HFF-Myc (cell line): ENCODE measurements at regions not wholly inside any gene's neighbourhood (a gene's known extent, or its start where the extent isn't known, plus 50 kb on each side); places are given as distances from the start of the nearest gene placed in this dataset.
A peak's percentile ranks its signal among the peaks of the same experiment; 100 is the strongest.
"Not testable (repeated sequence)": the region's sequence is repeated elsewhere in the genome, so short reads cannot be mapped to it uniquely, and the experiment has no call there.

Experiments used
- DNase-seq: peaks from one replicate; pipeline ENCODE4 v3.0.0-alpha.2; 2011; ENCODE audit warnings: low read depth; ENCODE audit errors: extremely low read depth
- H3K4me3 ChIP-seq: replicated peaks from 2 replicates; pipeline ENCODE4 v1.5.1; 2011; ENCODE audit warnings: low read depth, mild to moderate bottlenecking, control low read depth, low read length
- TF ChIP-seq, protein P1 (sequence below): IDR thresholded peaks from 2 replicates; pipeline ENCODE4 v1.5.1; 2012; ENCODE audit warnings: mild to moderate bottlenecking, low read depth, low read length, control low read depth; ENCODE audit errors: missing control alignments

DNA sequence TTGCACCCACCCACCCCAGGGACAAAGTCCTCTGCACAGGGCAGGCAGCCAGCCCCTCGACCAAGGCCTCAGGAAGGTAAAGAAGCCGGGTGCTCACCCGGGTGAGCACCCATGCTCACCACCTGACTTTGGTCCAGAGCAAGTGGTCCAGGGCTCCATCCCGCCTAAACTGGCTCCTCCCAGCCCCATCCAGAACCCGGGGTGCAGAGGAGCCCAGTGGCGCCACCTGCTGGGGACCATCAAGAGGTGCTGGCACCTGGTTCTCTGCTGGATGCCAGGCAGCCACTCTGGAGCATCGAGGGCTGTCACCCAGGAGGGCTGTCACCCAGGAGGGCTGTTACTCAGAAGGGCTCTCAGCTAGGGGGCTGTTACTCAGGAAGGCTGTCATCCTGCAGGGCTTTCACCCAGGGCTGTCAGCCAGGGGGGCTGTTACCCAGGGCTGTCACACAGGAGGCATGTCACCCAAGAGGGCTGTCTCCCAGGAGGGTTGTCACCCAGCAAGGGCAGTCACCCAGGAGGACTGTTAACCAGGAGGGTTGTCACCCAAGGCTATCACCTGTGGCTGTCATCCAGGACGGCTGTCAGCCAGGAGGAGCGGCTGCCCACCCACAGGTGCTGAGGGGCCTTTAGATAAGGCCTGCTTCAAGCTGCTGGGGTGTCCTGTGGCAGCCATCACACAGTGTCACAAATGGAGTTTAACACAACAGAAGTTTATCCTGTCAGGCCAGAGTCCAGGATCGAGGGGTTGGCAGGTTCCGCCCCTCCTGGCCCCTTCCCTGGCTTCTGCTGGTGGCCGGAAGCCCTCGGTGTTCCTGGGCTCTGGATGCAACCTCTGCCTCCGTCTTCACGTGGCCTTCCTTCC is 98.5 kb downstream of the TNFRSF13B start:
- DNase-seq, result no peak
- no peak overlapping the region for H3K4me3 ChIP-seq
- TF ChIP-seq, protein P1, sequence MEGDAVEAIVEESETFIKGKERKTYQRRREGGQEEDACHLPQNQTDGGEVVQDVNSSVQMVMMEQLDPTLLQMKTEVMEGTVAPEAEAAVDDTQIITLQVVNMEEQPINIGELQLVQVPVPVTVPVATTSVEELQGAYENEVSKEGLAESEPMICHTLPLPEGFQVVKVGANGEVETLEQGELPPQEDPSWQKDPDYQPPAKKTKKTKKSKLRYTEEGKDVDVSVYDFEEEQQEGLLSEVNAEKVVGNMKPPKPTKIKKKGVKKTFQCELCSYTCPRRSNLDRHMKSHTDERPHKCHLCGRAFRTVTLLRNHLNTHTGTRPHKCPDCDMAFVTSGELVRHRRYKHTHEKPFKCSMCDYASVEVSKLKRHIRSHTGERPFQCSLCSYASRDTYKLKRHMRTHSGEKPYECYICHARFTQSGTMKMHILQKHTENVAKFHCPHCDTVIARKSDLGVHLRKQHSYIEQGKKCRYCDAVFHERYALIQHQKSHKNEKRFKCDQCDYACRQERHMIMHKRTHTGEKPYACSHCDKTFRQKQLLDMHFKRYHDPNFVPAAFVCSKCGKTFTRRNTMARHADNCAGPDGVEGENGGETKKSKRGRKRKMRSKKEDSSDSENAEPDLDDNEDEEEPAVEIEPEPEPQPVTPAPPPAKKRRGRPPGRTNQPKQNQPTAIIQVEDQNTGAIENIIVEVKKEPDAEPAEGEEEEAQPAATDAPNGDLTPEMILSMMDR, result peak; percentile 85

DNA sequence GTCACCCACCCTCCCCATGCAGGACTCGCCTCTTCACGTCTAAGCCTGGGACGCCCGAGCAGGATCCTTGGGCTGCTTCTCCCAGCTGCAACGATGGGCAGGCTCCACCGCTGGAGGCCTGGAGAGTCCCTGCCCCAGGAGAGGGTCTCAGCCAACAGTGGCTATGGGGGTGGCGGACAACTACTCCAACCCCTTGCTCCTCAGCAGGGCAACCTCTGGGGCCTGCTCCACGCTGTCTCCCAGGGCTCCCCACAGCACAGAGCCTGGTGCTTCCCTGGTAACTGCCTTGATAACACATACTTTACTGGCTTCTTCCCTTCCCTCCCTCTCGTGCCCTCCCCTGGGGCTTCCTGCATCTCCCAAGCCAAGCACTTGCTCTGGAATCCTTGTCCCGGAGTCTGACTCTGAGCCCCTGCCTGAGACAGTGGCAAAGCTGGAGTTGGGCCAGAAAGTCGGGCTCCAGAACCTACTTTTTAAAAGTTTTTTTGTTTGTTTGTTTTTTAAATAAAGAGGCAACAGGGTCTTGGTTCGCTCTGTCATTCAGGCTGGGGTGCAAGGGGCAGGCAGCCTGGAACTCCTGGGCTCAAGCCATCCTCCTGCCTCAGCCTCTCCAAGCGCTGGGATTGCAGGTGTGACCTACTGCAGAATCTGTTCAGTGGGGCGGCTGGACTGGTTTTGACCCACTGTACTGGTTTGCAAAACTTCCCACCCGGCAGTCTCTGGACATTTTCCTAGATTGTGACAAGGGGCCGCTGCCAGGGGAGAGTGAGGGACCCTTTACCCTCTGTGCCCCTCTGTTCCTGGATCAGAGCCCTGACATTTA is 99.4 kb downstream of the TNFRSF13B start:
- no peak for DNase-seq
- H3K4me3 ChIP-seq, result no peak overlapping the region
- TF ChIP-seq, protein P1, result no peak

DNA sequence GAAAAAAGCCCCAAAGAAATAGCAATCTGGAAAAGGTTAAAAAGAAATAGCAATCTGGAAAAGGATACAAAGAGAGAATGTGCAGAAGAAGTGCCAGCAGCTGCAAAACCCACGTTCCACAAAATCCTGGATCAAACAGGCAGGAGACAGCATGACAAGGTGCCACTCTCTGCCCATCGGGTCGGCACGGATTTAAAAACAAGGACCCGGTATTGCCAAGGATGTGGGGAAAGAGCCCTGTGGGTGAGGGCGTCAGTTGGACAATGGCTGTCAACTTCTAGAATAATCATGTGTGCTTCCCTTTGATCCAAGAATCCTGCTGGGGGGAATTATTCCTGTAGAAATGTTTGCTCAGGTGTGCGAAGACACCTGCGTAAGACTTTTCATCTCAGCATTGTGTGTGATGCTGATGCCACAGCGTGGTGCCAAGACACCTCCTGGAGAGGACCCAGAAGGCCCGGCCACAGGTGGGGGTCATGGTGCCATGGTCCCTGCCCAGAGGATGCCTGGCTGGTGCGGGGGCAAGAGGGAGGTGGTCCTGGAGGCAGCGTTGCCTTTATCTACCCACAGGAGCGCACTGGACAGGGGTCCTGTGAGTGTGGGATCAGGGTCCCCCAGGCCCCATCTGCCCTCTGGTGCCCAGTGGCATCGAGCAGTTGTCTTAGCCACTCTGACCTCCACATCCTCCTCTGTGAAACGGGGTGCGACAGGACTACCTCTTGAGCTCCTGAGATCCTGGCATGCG is 100.3 kb downstream of the TNFRSF13B start:
- H3K4me3 ChIP-seq, DNase-seq: not testable (repeated sequence)

DNA sequence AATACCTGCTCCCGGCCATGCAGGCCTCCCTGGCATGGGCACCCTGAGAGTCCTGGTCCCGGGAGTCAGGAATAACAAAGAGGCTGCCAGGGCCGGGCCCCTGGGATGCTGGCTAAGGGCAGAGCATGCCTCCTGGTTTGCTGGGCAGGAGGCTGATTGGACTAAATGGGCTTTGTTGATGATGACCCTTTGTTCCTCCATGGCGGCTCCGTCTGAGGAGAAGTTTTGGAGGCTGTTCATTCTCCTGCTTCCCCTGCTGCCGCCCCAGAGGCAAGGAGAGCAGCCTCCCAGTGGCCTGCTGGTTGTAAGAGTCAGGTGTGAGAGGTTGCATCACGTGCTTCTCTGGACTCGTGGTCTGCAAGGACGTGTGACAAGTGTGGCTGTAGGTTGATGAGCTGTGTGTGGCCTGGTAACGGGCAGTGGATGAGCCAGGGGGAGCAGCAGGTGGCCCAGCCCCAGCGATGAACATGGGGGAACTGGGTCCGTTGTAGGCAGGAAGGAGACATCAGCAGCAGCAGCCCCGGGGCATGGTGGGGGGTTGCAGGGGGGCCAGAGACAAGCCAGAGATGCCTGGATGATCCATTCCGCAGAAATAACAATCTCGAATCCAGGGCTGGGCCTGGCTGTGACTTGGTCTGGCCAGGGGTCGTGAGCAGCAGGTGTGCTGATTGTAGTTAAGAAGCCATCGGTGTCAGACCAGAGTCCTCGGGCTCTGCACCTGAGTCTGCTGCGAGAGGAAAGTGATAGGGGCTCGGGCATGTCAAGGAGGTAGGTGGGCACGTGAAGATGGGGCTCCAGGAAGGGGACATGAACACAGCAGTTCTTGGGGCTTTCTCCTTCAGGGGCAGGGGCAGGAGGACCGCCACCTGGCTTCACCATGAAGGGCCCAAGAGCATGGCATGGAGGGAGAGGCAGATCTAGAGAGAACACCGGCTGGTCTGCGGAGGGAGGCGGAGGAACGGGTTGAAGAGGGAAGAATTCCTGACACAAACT is 101.4 kb downstream of the TNFRSF13B start:
- DNase-seq, result no peak
- TF ChIP-seq, protein P1, result no peak

DNA sequence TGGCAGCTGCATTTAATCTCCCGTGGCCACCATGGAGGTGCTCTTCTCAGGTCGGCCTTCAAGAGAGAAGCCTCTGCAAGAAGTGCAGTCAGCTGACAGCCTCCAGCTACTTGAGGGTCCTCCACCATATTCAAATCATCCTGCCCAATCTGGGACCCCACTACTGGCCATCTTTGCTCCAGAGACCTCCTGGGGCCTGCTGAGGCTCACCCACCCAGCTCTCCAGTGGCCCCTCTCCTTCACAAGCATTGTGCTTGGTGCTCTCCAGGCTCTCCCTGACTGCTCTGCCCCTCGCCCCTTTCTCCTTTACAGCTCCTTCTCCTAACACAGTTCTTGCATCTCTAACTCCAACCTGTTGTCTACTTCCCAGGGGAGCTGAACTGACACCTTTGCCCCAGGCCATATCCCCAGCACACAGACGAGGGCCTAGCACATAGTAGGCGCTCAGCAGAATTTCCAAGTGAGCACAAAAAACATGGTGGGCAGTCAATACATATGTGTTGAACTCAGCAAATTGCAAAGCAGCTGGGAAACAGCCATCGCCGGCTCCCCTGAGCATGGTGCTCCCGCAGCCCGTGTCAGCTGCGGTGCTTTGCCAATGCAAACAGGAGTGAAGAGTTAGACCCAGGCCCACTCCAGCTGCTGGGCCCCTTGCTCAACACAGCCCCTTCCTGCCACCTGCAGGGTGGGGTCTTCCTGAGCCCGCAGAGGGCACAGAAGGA is 102.2 kb downstream of the TNFRSF13B start:
- not testable (repeated sequence) for H3K4me3 ChIP-seq, DNase-seq

More for the DNA sequence above, 101.4 kb downstream of the TNFRSF13B start:
- H3K4me3 ChIP-seq, result no peak overlapping the region

DNA sequence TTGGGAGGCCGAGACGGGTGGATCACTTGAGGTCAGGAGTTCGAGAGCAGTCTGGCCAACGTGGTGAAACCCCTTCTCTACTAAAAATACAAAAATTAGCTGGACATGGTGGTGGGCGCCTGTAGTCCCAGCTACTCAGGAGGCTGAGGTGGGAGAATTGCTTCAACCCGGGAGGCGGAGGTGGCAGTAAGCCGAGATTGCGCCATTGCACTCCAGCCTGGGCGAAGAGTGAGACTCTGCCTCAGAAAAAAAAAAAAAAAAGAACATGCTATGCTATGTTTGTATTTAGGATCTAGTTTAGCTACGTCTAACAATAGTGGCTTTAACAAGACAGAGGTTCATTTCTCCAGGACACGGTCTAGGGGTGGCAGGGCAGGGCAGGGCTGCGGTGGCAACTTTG is 103.3 kb downstream of the TNFRSF13B start:
- not testable (repeated sequence) for DNase-seq, H3K4me3 ChIP-seq

DNA sequence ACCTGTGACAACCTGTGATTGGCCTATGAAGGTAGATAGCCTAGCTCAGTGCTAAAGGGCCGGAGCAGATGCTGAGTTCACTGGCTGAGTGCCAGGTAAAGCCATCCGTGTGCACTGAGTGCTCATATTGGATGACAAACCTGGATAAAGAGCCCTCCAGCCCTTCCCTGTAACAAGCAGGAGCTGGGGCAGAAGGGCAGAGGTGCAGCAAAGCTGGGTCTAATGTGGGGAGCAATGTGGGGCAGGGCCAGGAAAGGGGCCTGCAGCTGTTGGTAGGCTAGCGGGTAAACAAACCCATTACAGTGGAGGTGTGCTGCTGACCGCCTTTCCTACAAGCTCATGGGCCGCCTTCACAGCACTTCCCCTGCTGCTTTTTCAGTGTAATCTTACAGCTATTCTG is 104.4 kb downstream of the TNFRSF13B start:
- not testable (repeated sequence) for H3K4me3 ChIP-seq, DNase-seq

DNA sequence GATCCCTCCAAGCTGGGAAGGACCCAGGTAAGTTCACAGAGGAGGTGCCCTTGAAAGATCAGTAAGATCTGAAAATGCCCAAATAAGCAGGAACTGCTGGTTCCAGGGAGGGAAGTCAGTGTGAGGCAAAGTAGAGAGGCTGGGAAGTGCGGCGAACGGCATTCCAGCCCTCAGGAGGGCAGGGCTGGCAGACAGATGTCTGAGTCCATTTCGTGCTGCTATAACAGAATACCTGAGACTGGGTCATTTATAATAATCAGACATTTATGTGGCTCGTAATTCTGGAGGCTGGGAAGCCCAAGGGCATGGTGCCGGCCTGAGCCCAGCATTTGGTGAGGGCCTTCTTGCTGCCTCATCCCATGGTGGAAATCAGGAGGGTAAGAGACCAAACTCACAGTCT is 105.1 kb downstream of the TNFRSF13B start:
- H3K4me3 ChIP-seq, result not testable (repeated sequence)

More for the DNA sequence above, 105.1 kb downstream of the TNFRSF13B start:
- not testable (repeated sequence) for DNase-seq
